Body of pancreas (tissue), 4 donors: ENCODE measurements at regions not wholly inside any gene's neighbourhood (a gene's known extent, or its start where the extent isn't known, plus 50 kb on each side); places are given as distances from the start of the nearest gene placed in this dataset.
"Not testable (repeated sequence)": the region's sequence is repeated elsewhere in the genome, so short reads cannot be mapped to it uniquely, and the experiment has no call there.

Experiments
- ATAC-seq: fragments of 150-250 bp; one replicate; pipeline ENCODE4 v1.9.1; 2016
- DNase-seq, 4 donors: peaks; one replicate each; pipeline ENCODE4 v3.0.0-alpha.2; 2019
- H3K27ac ChIP-seq, 4 donors: fragments of 200-600 bp; sonication (generic); 1 replicate in 3 of 4; 2 replicates in 1 of 4; pipeline versions ENCODE4 v1.5.1 to v1.6.1; 2016 to 2019; ENCODE audit warnings: mild to moderate bottlenecking in 1 of 4, mixed read lengths in 1 of 4, moderate library complexity in 1 of 4
- H3K27me3 ChIP-seq, 2 donors: fragments of 200-600 bp; sonication (generic); one replicate each; pipeline ENCODE4 v1.6.0; 2016; ENCODE audit warnings: mild to moderate bottlenecking in 1 of 2
- H3K36me3 ChIP-seq, 2 donors: fragments of 200-600 bp; sonication (generic); replicated peaks in 1 of 2; 2 replicates each; pipeline ENCODE4 v1.5.1; 2016; ENCODE audit warnings: low read depth in 2 of 2; ENCODE audit not compliant: insufficient read depth in 1 of 2
- H3K4me1 ChIP-seq: fragments of 200-600 bp; sonication (generic); one replicate; pipeline ENCODE4 v1.6.0; 2016
- H3K4me3 ChIP-seq, 2 donors: fragments of 200-600 bp; sonication (generic); 1 replicate in 1 of 2; 2 replicates in 1 of 2; pipeline ENCODE4 v1.5.1; 2016 to 2019
- H3K9me3 ChIP-seq, 3 donors: fragments of 200-600 bp; sonication (generic); 1 replicate in 2 of 3; 2 replicates in 1 of 3; pipeline ENCODE4 v1.5.1; 2016
- CTCF ChIP-seq, 7 experiments: fragments of 450-650 bp in 4 of 7; fragments of 200-600 bp in 3 of 7; sonication (generic) in 3 of 7; IDR thresholded peaks; one replicate each; pipeline ENCODE4 v1.5.1; 2016 to 2019; ENCODE audit warnings: antibody characterized with exemption in 7 of 7
- POLR2A ChIP-seq, 3 donors: fragments of 450-650 bp; IDR thresholded peaks; one replicate each; pipeline ENCODE4 v1.6.1; 2016; ENCODE audit warnings: antibody characterized with exemption in 3 of 3, mild to moderate bottlenecking in 2 of 3
- WGBS, 2 donors: methylation state at CpG; one replicate each; pipeline ENCODE4 v1.1.5; 2017; 5-methylcytosine and 5-hydroxymethylcytosine counted together
- intact Hi-C: fragments of 100-400 bp; cut with DNase I; formaldehyde crosslinking; loops from one replicate; pipeline ENCODE4 v1.15.1; 2023

- intact Hi-C loops, result no loop called here
- 81 to 88% methylated on average over 8 of the region's 8 CpGs for WGBS, 2 donors
Observed at GRCh38 chr4:127311924-127312323, 320.8 kb upstream of the INTU start.

GRCh38 chr4:127313767-127314166 is 319.0 kb upstream of the INTU start:
- no peaks in the 10 kb centered on the region for H3K4me1 ChIP-seq
- no peaks in the 10 kb centered on the region for H3K36me3 ChIP-seq
- intact Hi-C loops, result no loop called here
- H3K4me3 ChIP-seq, result no peak overlapping the region
- no peaks in the 10 kb centered on the region for H3K27me3 ChIP-seq
- ATAC-seq (no peak), DNase-seq (no peak)
- 37 to 71% methylated on average over 1 of the region's 1 CpG for WGBS, 2 donors
- H3K27ac ChIP-seq, result no peak overlapping the region
- no peak for TF ChIP-seq POLR2A (IDR thresholded peaks at IDR 0.05)
- no peak for TF ChIP-seq CTCF (IDR thresholded peaks at IDR 0.05)
- peaks cover 0 to 6% (median 0%) of the 10 kb centered on the region in 3 donors for H3K9me3 ChIP-seq

More at GRCh38 chr4:127311924-127312323, 320.8 kb upstream of the INTU start:
- Histone ChIP-seq H3K27me3 (no peaks in the 10 kb centered on the region), H3K4me1 (no peaks in the 10 kb centered on the region), H3K36me3 (no peaks in the 10 kb centered on the region), H3K27ac (no peak overlapping the region), H3K9me3 (peaks cover 0 to 6% (median 0%) of the 10 kb centered on the region in 3 donors), H3K4me3 (no peak overlapping the region)
- TF ChIP-seq POLR2A (IDR thresholded peaks at IDR 0.05) (no peak), CTCF (IDR thresholded peaks at IDR 0.05) (no peak)
- DNase-seq (no peak), ATAC-seq (no peak)

- Histone ChIP-seq H3K4me3 (no peak overlapping the region), H3K9me3 (peaks cover 0 to 8% (median 0%) of the 10 kb centered on the region in 3 donors), H3K36me3 (no peaks in the 10 kb centered on the region), H3K4me1 (no peaks in the 10 kb centered on the region), H3K27ac (no peak overlapping the region), H3K27me3 (no peaks in the 10 kb centered on the region)
- 15 to 31% methylated on average over 2 of the region's 2 CpGs for WGBS, 2 donors
- no peak for DNase-seq
- intact Hi-C loops, result no loop called here
- no peak for ATAC-seq
- no peak for TF ChIP-seq POLR2A (IDR thresholded peaks at IDR 0.05)
- no peak for TF ChIP-seq CTCF (IDR thresholded peaks at IDR 0.05)
Observed at GRCh38 chr4:127327491-127327890, 305.3 kb upstream of the INTU start.

- WGBS, 2 donors, result 14 to 20% methylated on average over 1 of the region's 1 CpG
- Histone ChIP-seq H3K27me3 (no peaks in the 10 kb centered on the region), H3K4me3 (no peak overlapping the region), H3K9me3 (no peaks in the 10 kb centered on the region), H3K4me1 (no peaks in the 10 kb centered on the region), H3K36me3 (no peaks in the 10 kb centered on the region), H3K27ac (no peak overlapping the region)
- DNase-seq (no peak), ATAC-seq (no peak)
- no peak for TF ChIP-seq POLR2A (IDR thresholded peaks at IDR 0.05)
- no peak for TF ChIP-seq CTCF (IDR thresholded peaks at IDR 0.05)
- intact Hi-C loops, result no loop called here
Observed at GRCh38 chr4:127335073-127335620, 297.6 kb upstream of the INTU start.

- no peaks in the 10 kb centered on the region for H3K36me3 ChIP-seq
- ATAC-seq (no peak), DNase-seq (no peak)
- H3K27me3 ChIP-seq, result no peaks in the 10 kb centered on the region
- no peaks in the 10 kb centered on the region for H3K9me3 ChIP-seq
- intact Hi-C loops, result no loop called here
- no peak overlapping the region for H3K27ac ChIP-seq
- no peak overlapping the region for H3K4me3 ChIP-seq
- H3K4me1 ChIP-seq, result no peaks in the 10 kb centered on the region
- TF ChIP-seq CTCF (IDR thresholded peaks at IDR 0.05) (no peak), POLR2A (IDR thresholded peaks at IDR 0.05) (no peak)
- 39 to 65% methylated on average over 1 of the region's 1 CpG for WGBS, 2 donors
Observed at GRCh38 chr4:127335732-127336131, 297.0 kb upstream of the INTU start.

GRCh38 chr4:127343123-127343522 is 289.6 kb upstream of the INTU start:
- intact Hi-C loops, H3K9me3 ChIP-seq, H3K4me1 ChIP-seq, H3K27me3 ChIP-seq, ATAC-seq, H3K36me3 ChIP-seq, DNase-seq, H3K27ac ChIP-seq, H3K4me3 ChIP-seq: not testable (repeated sequence)
- WGBS, 2 donors, result 36 to 50% methylated on average over 3 of the region's 3 CpGs
